Fibroblast of lung (primary cell): ENCODE measurements at regions not wholly inside any gene's neighbourhood (a gene's known extent, or its start where the extent isn't known, plus 50 kb on each side); places are given as distances from the start of the nearest gene placed in this dataset.

Experiments used
- DNase-seq, 2 donors: peaks; one replicate each; pipeline versions ENCODE4 v3.0.0 to v3.0.0-alpha.2; 2010; ENCODE audit warnings: low read depth in 2 of 2
- H2AFZ ChIP-seq: 2 replicates; pipeline ENCODE4 v1.5.1; 2012; ENCODE audit warnings: low read length, control low read depth, inconsistent platforms
- H3K27ac ChIP-seq: 2 replicates; pipeline ENCODE4 v1.5.1; 2011; ENCODE audit warnings: low read length, control low read depth; ENCODE audit not compliant: insufficient read depth
- H3K27me3 ChIP-seq: 2 replicates; pipeline ENCODE4 v1.5.1; 2011; ENCODE audit warnings: mild to moderate bottlenecking, low read length; ENCODE audit not compliant: control insufficient read depth, insufficient read depth
- H3K36me3 ChIP-seq: 2 replicates; pipeline ENCODE4 v1.5.1; 2011; ENCODE audit warnings: low read length; ENCODE audit not compliant: control insufficient read depth, insufficient read depth
- H3K4me1 ChIP-seq: 2 replicates; pipeline ENCODE4 v1.5.1; 2011; ENCODE audit warnings: low read length; ENCODE audit not compliant: control insufficient read depth, insufficient read depth; ENCODE audit errors: extremely low read depth
- H3K4me2 ChIP-seq: 2 replicates; pipeline ENCODE4 v1.5.1; 2011; ENCODE audit warnings: low read length, control low read depth; ENCODE audit not compliant: insufficient read depth; ENCODE audit errors: extremely low read depth
- H3K4me3 ChIP-seq, 4 experiments: fragments of 200-600 bp in 1 of 4; sonication (generic) in 1 of 4; replicated peaks in 1 of 4; 2 replicates each; pipeline ENCODE4 v1.5.1; 2011 to 2016; ENCODE audit warnings: low read length in 4 of 4, low read depth in 3 of 4, mild to moderate bottlenecking in 3 of 4, control low read depth in 2 of 4, inconsistent platforms in 1 of 4, mixed read lengths in 1 of 4; ENCODE audit not compliant: insufficient read depth in 1 of 4; ENCODE audit errors: control extremely low read depth in 1 of 4
- H3K79me2 ChIP-seq: 2 replicates; pipeline ENCODE4 v1.5.1; 2012; ENCODE audit warnings: mild to moderate bottlenecking, low read length, inconsistent platforms; ENCODE audit not compliant: control insufficient read depth, insufficient read depth
- H3K9ac ChIP-seq: 2 replicates; pipeline ENCODE4 v1.5.1; 2011; ENCODE audit warnings: mild to moderate bottlenecking, low read length, control low read depth; ENCODE audit not compliant: insufficient read depth
- H3K9me3 ChIP-seq: 2 replicates; pipeline ENCODE4 v1.5.1; 2012; ENCODE audit warnings: low read depth, low read length; ENCODE audit not compliant: control insufficient read depth, insufficient read depth
- H4K20me1 ChIP-seq: 2 replicates; pipeline ENCODE4 v1.5.1; 2011; ENCODE audit warnings: low read length; ENCODE audit not compliant: control insufficient read depth, insufficient read depth; ENCODE audit errors: extremely low read depth
- CTCF ChIP-seq, 2 donors: IDR thresholded peaks in 1 of 2; conservative IDR thresholded peaks in 1 of 2; 1 replicate in 1 of 2; 2 replicates in 1 of 2; pipeline ENCODE4 v1.5.1; 2011 to 2012; ENCODE audit warnings: low read length in 2 of 2, control low read depth in 1 of 2, inconsistent platforms in 1 of 2, low read depth in 1 of 2, mild to moderate bottlenecking in 1 of 2
- EZH2 ChIP-seq: IDR thresholded peaks from 2 replicates; pipeline ENCODE4 v1.5.1; 2012; ENCODE audit warnings: low read length, control low read depth, mild to moderate bottlenecking; ENCODE audit errors: missing control alignments

DNA sequence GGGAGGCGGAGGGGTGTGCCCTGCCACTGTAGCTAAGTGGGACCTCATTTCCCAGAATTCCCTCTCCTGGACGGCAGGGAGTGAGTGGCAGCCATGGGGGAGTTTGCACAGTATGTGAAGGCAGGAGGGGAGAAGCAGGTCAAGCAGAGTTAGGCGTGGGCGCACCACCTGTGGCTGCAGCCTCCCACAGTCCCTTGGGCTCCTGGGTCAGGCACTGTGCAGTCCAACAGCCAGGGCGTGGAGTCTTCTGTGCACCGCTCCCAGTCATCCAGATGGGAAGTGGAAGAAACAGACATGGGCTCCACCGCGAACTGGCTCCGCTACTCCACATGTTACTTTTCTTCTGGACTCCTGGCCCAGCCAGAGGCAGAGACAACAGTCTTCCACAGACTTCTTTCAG is 85.4 kb upstream of the TIAM1 start:
- no peaks in the 10 kb centered on the region for H3K9me3 ChIP-seq
- no peak overlapping the region for H2AFZ ChIP-seq
- no peaks in the 10 kb centered on the region for H3K36me3 ChIP-seq
- no peak overlapping the region for H3K9ac ChIP-seq
- H3K27ac ChIP-seq: no peak overlapping the region
- H3K4me1 ChIP-seq: no peaks in the 10 kb centered on the region
- H3K27me3 ChIP-seq: no peaks in the 10 kb centered on the region
- H3K4me2 ChIP-seq: no peak overlapping the region
- H3K4me3 ChIP-seq: no peak overlapping the region
- H3K79me2 ChIP-seq: no peaks in the 10 kb centered on the region
- DNase-seq: no peak
- TF ChIP-seq EZH2 (no peak), CTCF (conservative IDR thresholded peaks at IDR 0.05 in 1 of 2, IDR thresholded peaks at IDR 0.05 in 1 of 2; ENCODE audit: low read depth in 1 of 2, low read length in 2 of 2) (no peak)
- no peaks in the 10 kb centered on the region for H4K20me1 ChIP-seq

DNA sequence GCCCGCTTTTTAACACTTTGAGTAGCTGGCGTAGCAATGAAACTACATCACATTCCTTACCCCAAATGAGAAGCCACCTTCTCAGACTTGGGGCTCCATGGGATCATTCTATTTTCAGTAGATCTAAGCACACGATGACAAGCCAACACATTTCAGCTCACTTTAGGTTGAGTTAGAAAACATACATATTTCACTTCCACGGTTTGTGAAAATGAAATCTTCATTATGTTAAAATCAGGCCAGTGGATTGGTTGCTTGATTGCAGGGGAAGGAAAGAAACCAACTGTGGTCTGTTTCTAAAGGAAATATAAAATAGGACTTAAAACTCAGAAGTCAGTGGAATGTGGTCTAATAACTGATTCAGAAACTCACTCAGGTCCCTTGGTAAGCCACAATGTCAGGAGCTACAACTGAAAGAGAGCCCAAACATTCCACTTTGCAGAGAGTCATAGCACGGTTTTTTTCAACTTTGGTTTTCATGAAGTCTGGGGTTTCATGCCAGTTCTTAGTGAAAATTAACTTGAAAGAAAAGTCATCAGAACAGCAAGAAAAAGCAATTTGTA is 82.3 kb upstream of the TIAM1 start:
- Histone ChIP-seq H2AFZ (no peak overlapping the region), H3K27ac (no peak overlapping the region), H3K9ac (no peak overlapping the region), H3K36me3 (no peaks in the 10 kb centered on the region), H3K4me3 (no peak overlapping the region), H3K79me2 (no peaks in the 10 kb centered on the region), H4K20me1 (no peaks in the 10 kb centered on the region), H3K27me3 (no peaks in the 10 kb centered on the region), H3K4me1 (no peaks in the 10 kb centered on the region), H3K4me2 (no peak overlapping the region), H3K9me3 (no peaks in the 10 kb centered on the region)
- TF ChIP-seq CTCF (conservative IDR thresholded peaks at IDR 0.05 in 1 of 2, IDR thresholded peaks at IDR 0.05 in 1 of 2; ENCODE audit: low read depth in 1 of 2, low read length in 2 of 2) (no peak), EZH2 (no peak)
- DNase-seq: peak in 1 of 2 donors; percentile 89

- TF ChIP-seq EZH2: no peak
- TF ChIP-seq CTCF (conservative IDR thresholded peaks at IDR 0.05 in 1 of 2, IDR thresholded peaks at IDR 0.05 in 1 of 2; ENCODE audit: low read depth in 1 of 2, low read length in 2 of 2): no peak
- Histone ChIP-seq H2AFZ (no peak overlapping the region), H3K27me3 (no peaks in the 10 kb centered on the region), H3K27ac (no peak overlapping the region), H3K9ac (no peak overlapping the region), H3K9me3 (no peaks in the 10 kb centered on the region), H3K4me2 (no peak overlapping the region), H3K36me3 (no peaks in the 10 kb centered on the region), H4K20me1 (no peaks in the 10 kb centered on the region), H3K4me1 (no peaks in the 10 kb centered on the region), H3K79me2 (no peaks in the 10 kb centered on the region), H3K4me3 (no peak overlapping the region)
- no peak for DNase-seq
Measured at GRCh38 chr21:31425138-31425537, 81.1 kb upstream of the TIAM1 start.
